ENCODE measurements at regions not wholly inside any gene's neighbourhood (a gene's known extent, or its start where the extent isn't known, plus 50 kb on each side); places are given as distances from the start of the nearest gene placed in this dataset.

DNA sequence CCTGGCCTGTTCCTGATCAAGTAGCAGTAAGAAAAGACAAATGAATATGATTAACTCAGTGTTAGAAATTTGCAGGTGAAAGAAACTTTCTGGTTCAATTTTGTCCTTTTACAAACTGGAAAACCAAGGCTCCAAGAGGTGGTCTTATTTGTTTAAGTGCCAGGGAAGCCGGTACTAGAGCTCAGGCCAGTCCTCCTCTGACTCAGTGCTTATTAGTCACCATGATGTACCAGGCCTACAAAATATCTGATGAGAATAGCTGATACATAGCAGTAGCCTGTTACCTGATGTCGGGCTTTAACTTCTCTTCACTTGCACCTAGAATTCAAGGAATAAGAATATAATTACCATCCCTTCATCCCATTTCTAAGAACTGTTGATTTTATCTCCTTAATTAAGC lies 394.8 kb downstream of the LMX1A start:
- H3K36me3 Mint-ChIP-seq (ENCODE audit: low read depth), result no peaks in the 10 kb centered on the region
- ATAC-seq, result no peak
- no peaks in the 10 kb centered on the region; the same call in 2 of the 3 replicates for H3K4me1 Mint-ChIP-seq
- H3F3A ChIP-seq (replicated peaks; ENCODE audit: low read depth), result no peaks in the 10 kb centered on the region
- H3K9me3 Mint-ChIP-seq, result no peaks in the 10 kb centered on the region
- no peaks in the 10 kb centered on the region for H3K79me2 ChIP-seq (replicated peaks; ENCODE audit: insufficient read depth)
- no peaks in the 10 kb centered on the region for H3K4me1 ChIP-seq (ENCODE audit: insufficient read depth)
- no peak overlapping the region for H3K4me3 Mint-ChIP-seq
- peaks cover 11% of the 10 kb centered on the region; the same call in 1 of the 2 replicates for H3K9me2 ChIP-seq (ENCODE audit: insufficient read depth)
- no peaks in the 10 kb centered on the region for H3K36me3 ChIP-seq (ENCODE audit: insufficient read depth)
- 0 out of 2 replicates have a peak overlapping the region, but pooled peaks have one; percentile 18 for H2AFZ ChIP-seq
- no peak overlapping the region for H3K27ac Mint-ChIP-seq
- no peak overlapping the region for H3K4me2 ChIP-seq
- TF ChIP-seq, protein P1, sequence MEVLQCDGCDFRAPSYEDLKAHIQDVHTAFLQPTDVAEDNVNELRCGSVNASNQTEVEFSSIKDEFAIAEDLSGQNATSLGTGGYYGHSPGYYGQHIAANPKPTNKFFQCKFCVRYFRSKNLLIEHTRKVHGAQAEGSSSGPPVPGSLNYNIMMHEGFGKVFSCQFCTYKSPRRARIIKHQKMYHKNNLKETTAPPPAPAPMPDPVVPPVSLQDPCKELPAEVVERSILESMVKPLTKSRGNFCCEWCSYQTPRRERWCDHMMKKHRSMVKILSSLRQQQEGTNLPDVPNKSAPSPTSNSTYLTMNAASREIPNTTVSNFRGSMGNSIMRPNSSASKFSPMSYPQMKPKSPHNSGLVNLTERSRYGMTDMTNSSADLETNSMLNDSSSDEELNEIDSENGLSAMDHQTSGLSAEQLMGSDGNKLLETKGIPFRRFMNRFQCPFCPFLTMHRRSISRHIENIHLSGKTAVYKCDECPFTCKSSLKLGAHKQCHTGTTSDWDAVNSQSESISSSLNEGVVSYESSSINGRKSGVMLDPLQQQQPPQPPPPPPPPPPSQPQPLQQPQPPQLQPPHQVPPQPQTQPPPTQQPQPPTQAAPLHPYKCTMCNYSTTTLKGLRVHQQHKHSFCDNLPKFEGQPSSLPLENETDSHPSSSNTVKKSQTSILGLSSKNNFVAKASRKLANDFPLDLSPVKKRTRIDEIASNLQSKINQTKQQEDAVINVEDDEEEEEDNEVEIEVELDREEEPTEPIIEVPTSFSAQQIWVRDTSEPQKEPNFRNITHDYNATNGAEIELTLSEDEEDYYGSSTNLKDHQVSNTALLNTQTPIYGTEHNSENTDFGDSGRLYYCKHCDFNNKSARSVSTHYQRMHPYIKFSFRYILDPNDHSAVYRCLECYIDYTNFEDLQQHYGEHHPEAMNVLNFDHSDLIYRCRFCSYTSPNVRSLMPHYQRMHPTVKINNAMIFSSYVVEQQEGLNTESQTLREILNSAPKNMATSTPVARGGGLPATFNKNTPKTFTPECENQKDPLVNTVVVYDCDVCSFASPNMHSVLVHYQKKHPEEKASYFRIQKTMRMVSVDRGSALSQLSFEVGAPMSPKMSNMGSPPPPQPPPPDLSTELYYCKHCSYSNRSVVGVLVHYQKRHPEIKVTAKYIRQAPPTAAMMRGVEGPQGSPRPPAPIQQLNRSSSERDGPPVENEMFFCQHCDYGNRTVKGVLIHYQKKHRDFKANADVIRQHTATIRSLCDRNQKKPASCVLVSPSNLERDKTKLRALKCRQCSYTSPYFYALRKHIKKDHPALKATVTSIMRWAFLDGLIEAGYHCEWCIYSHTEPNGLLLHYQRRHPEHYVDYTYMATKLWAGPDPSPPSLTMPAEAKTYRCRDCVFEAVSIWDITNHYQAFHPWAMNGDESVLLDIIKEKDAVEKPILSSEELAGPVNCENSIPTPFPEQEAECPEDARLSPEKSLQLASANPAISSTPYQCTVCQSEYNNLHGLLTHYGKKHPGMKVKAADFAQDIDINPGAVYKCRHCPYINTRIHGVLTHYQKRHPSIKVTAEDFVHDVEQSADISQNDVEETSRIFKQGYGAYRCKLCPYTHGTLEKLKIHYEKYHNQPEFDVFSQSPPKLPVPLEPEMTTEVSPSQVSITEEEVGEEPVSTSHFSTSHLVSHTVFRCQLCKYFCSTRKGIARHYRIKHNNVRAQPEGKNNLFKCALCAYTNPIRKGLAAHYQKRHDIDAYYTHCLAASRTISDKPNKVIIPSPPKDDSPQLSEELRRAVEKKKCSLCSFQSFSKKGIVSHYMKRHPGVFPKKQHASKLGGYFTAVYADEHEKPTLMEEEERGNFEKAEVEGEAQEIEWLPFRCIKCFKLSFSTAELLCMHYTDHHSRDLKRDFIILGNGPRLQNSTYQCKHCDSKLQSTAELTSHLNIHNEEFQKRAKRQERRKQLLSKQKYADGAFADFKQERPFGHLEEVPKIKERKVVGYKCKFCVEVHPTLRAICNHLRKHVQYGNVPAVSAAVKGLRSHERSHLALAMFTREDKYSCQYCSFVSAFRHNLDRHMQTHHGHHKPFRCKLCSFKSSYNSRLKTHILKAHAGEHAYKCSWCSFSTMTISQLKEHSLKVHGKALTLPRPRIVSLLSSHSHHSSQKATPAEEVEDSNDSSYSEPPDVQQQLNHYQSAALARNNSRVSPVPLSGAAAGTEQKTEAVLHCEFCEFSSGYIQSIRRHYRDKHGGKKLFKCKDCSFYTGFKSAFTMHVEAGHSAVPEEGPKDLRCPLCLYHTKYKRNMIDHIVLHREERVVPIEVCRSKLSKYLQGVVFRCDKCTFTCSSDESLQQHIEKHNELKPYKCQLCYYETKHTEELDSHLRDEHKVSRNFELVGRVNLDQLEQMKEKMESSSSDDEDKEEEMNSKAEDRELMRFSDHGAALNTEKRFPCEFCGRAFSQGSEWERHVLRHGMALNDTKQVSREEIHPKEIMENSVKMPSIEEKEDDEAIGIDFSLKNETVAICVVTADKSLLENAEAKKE (CRISPR knock-in tag; IDR thresholded peaks at IDR 0.05), result no peak
- TF ChIP-seq EZH2 (IDR thresholded peaks at IDR 0.05; ENCODE audit: low read depth, unreplicated experiment), result no peak
- TF ChIP-seq, protein P2, sequence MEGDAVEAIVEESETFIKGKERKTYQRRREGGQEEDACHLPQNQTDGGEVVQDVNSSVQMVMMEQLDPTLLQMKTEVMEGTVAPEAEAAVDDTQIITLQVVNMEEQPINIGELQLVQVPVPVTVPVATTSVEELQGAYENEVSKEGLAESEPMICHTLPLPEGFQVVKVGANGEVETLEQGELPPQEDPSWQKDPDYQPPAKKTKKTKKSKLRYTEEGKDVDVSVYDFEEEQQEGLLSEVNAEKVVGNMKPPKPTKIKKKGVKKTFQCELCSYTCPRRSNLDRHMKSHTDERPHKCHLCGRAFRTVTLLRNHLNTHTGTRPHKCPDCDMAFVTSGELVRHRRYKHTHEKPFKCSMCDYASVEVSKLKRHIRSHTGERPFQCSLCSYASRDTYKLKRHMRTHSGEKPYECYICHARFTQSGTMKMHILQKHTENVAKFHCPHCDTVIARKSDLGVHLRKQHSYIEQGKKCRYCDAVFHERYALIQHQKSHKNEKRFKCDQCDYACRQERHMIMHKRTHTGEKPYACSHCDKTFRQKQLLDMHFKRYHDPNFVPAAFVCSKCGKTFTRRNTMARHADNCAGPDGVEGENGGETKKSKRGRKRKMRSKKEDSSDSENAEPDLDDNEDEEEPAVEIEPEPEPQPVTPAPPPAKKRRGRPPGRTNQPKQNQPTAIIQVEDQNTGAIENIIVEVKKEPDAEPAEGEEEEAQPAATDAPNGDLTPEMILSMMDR (conservative IDR thresholded peaks at IDR 0.05; ENCODE audit: low read depth in 2 of 2), result no peak
- no peak for TF ChIP-seq POLR2AphosphoS5 (IDR thresholded peaks at IDR 0.05; ENCODE audit: low read depth)
- no peak for TF ChIP-seq JUNB (IDR thresholded peaks at IDR 0.05; ENCODE audit: unreplicated experiment)
- no peak for TF ChIP-seq NANOG (IDR thresholded peaks at IDR 0.05; ENCODE audit: borderline replicate concordance)
- TF ChIP-seq, protein P3, sequence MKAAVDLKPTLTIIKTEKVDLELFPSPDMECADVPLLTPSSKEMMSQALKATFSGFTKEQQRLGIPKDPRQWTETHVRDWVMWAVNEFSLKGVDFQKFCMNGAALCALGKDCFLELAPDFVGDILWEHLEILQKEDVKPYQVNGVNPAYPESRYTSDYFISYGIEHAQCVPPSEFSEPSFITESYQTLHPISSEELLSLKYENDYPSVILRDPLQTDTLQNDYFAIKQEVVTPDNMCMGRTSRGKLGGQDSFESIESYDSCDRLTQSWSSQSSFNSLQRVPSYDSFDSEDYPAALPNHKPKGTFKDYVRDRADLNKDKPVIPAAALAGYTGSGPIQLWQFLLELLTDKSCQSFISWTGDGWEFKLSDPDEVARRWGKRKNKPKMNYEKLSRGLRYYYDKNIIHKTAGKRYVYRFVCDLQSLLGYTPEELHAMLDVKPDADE (IDR thresholded peaks at IDR 0.05), result no peak
- TF ChIP-seq STAT1 (IDR thresholded peaks at IDR 0.05; ENCODE audit: unreplicated experiment), result no peak
- TF ChIP-seq, protein P4, sequence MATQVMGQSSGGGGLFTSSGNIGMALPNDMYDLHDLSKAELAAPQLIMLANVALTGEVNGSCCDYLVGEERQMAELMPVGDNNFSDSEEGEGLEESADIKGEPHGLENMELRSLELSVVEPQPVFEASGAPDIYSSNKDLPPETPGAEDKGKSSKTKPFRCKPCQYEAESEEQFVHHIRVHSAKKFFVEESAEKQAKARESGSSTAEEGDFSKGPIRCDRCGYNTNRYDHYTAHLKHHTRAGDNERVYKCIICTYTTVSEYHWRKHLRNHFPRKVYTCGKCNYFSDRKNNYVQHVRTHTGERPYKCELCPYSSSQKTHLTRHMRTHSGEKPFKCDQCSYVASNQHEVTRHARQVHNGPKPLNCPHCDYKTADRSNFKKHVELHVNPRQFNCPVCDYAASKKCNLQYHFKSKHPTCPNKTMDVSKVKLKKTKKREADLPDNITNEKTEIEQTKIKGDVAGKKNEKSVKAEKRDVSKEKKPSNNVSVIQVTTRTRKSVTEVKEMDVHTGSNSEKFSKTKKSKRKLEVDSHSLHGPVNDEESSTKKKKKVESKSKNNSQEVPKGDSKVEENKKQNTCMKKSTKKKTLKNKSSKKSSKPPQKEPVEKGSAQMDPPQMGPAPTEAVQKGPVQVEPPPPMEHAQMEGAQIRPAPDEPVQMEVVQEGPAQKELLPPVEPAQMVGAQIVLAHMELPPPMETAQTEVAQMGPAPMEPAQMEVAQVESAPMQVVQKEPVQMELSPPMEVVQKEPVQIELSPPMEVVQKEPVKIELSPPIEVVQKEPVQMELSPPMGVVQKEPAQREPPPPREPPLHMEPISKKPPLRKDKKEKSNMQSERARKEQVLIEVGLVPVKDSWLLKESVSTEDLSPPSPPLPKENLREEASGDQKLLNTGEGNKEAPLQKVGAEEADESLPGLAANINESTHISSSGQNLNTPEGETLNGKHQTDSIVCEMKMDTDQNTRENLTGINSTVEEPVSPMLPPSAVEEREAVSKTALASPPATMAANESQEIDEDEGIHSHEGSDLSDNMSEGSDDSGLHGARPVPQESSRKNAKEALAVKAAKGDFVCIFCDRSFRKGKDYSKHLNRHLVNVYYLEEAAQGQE (IDR thresholded peaks at IDR 0.05; ENCODE audit: unreplicated experiment), result no peak
- no peak for TF ChIP-seq ZNF331 (CRISPR knock-in tag; IDR thresholded peaks at IDR 0.05; ENCODE audit: low read depth)
- TF ChIP-seq EZH2phosphoT487 (IDR thresholded peaks at IDR 0.05; ENCODE audit: unreplicated experiment), result no peak
- no peak for TF ChIP-seq ZNF114 (CRISPR knock-in tag; IDR thresholded peaks at IDR 0.05)
- no peak for TF ChIP-seq CREB1 (CRISPR knock-in tag; IDR thresholded peaks at IDR 0.05; ENCODE audit: low read depth)
- no peaks in the 10 kb centered on the region for H3K27me3 ChIP-seq (ENCODE audit: insufficient read depth)
- no peaks in the 10 kb centered on the region for H3K27me3 Mint-ChIP-seq (ENCODE audit: insufficient read depth, low read depth, poor library complexity)
- DNase-seq (ENCODE audit: low spot score), result no peak
- H3K27ac ChIP-seq (ENCODE audit: low read depth), result no peak overlapping the region
- H3K4me3 ChIP-seq, result no peak overlapping the region
- H4K20me1 ChIP-seq (replicated peaks; ENCODE audit: insufficient read depth), result no peaks in the 10 kb centered on the region

Data from GM23338 (cell line).